GM18868 (cell line): ENCODE measurements at regions not wholly inside any gene's neighbourhood (a gene's known extent, or its start where the extent isn't known, plus 50 kb on each side); places are given as distances from the start of the nearest gene placed in this dataset.

Source experiments
- ATAC-seq: cut with Tn5 transposase; IDR thresholded peaks from one replicate; pipeline ENCODE4 v1.9.1; 2021; ENCODE audit warnings: mild to moderate bottlenecking, moderate library complexity; ENCODE audit not compliant: unreplicated experiment

GRCh38 chr5:171600741-171601265 is 181.4 kb downstream of the FGF18 start:
- no peak for ATAC-seq

- no peak for ATAC-seq
Observed at GRCh38 chr5:171601266-171601881, 181.9 kb downstream of the FGF18 start.

GRCh38 chr5:171603591-171603990 is 182.0 kb upstream of the SMIM23 start:
- no peak for ATAC-seq

- no peak for ATAC-seq
Observed at GRCh38 chr5:171604195-171604594, 181.4 kb upstream of the SMIM23 start.

- no peak for ATAC-seq
Observed at GRCh38 chr5:171606414-171607024, 179.1 kb upstream of the SMIM23 start.

GRCh38 chr5:171607863-171608262 is 177.8 kb upstream of the SMIM23 start:
- no peak for ATAC-seq

GRCh38 chr5:171609806-171610452 is 175.7 kb upstream of the SMIM23 start:
- no peak for ATAC-seq

GRCh38 chr5:171610686-171611085 is 174.9 kb upstream of the SMIM23 start:
- no peak for ATAC-seq

GRCh38 chr5:171612749-171613148 is 172.9 kb upstream of the SMIM23 start:
- ATAC-seq = no peak

- ATAC-seq = no peak
Observed at GRCh38 chr5:171614511-171614910, 171.1 kb upstream of the SMIM23 start.

- ATAC-seq = no peak
Observed at GRCh38 chr5:171614971-171615653, 170.5 kb upstream of the SMIM23 start.

- no peak for ATAC-seq
Observed at GRCh38 chr5:171615705-171616640, 169.6 kb upstream of the SMIM23 start.

- no peak for ATAC-seq
Observed at GRCh38 chr5:171617266-171617665, 168.4 kb upstream of the SMIM23 start.

GRCh38 chr5:171617817-171618591 is 167.6 kb upstream of the SMIM23 start:
- no peak for ATAC-seq

- ATAC-seq = no peak
Observed at GRCh38 chr5:171619196-171619595, 166.4 kb upstream of the SMIM23 start.

- no peak for ATAC-seq
Observed at GRCh38 chr5:171619744-171620143, 165.9 kb upstream of the SMIM23 start.

GRCh38 chr5:171622010-171622409 is 163.6 kb upstream of the SMIM23 start:
- no peak for ATAC-seq

GRCh38 chr5:171623107-171623506 is 162.5 kb upstream of the SMIM23 start:
- no peak for ATAC-seq

GRCh38 chr5:171623551-171624097 is 162.0 kb upstream of the SMIM23 start:
- ATAC-seq = no peak
